ENCODE measurements at regions not wholly inside any gene's neighbourhood (a gene's known extent, or its start where the extent isn't known, plus 50 kb on each side); places are given as distances from the start of the nearest gene placed in this dataset.

- H3K27me3 ChIP-seq (ENCODE audit: control insufficient read depth in 1 of 2, insufficient read depth in 2 of 2, low read length in 2 of 2) = no peaks in the 10 kb centered on the region
- H3K4me1 ChIP-seq (ENCODE audit: control insufficient read depth in 1 of 2, insufficient read depth in 2 of 2, low read length in 2 of 2) = peaks cover 5 to 7% of the 10 kb centered on the region in 2 donors
- no peaks in the 10 kb centered on the region for H3K36me3 ChIP-seq (ENCODE audit: control insufficient read depth in 1 of 2, insufficient read depth in 2 of 2, low read length in 2 of 2)
- no peaks in the 10 kb centered on the region for H3K9me3 ChIP-seq (ENCODE audit: control insufficient read depth in 1 of 2, low read length in 2 of 2)
- no peak overlapping the region for H3K4me3 ChIP-seq (ENCODE audit: low read depth in 1 of 2, low read length in 2 of 2)
- H3K27ac ChIP-seq (ENCODE audit: low read depth, low read length) = no peak overlapping the region
- H3K9ac ChIP-seq (ENCODE audit: low read depth in 1 of 2, low read length in 2 of 2) = no peak overlapping the region
These were observed 235.7 kb downstream of the PTH2R start for GRCh38 chr2:208642125-208642779.

DNA sequence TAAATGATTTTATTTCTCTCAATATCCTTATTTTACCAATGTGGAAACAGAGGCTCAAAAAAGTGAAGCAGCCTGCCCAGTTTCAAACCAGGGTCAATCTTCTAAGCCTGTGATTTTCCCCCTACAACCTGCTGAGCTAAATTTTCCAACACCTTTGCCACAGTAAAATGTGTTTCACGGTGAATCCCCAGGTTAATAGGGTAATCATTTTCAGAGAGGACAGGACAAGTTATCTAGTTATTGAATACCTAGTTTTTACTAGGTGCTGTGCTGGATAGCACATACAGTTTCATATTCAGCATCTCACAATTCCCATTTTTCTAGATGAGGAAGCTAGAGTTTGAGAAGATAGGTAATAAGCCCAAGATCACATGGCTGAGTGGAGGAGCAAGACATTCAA is 236.6 kb downstream of the PTH2R start:
- H3K9me3 ChIP-seq (ENCODE audit: control insufficient read depth in 1 of 2, low read length in 2 of 2) = no peaks in the 10 kb centered on the region
- no peak overlapping the region for H3K4me3 ChIP-seq (ENCODE audit: low read depth in 1 of 2, low read length in 2 of 2)
- H3K4me1 ChIP-seq (ENCODE audit: control insufficient read depth in 1 of 2, insufficient read depth in 2 of 2, low read length in 2 of 2) = peaks cover 3 to 8% of the 10 kb centered on the region in 2 donors
- H3K9ac ChIP-seq (ENCODE audit: low read depth in 1 of 2, low read length in 2 of 2) = no peak overlapping the region
- H3K27me3 ChIP-seq (ENCODE audit: control insufficient read depth in 1 of 2, insufficient read depth in 2 of 2, low read length in 2 of 2) = no peaks in the 10 kb centered on the region
- no peaks in the 10 kb centered on the region for H3K36me3 ChIP-seq (ENCODE audit: control insufficient read depth in 1 of 2, insufficient read depth in 2 of 2, low read length in 2 of 2)
- no peak overlapping the region for H3K27ac ChIP-seq (ENCODE audit: low read depth, low read length)

DNA sequence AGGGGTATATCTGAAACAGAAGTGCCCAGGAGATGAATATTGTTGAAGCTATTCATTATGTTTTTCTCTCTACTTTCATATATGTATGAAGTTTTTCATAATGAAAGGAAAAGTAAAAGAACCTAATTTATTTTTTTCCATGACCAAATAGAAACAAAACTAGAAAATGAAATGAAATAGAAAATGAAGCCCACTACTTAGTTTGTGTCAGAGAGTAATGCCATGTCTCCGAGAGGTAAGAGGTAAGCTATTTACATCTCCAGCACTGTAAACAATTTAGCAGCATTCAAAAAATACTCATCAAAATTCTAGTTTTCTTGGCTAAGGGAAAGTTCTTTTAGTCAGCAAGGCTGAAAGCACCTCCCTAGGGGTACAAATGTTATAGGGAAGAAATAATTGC is 238.6 kb downstream of the PTH2R start:
- no peak overlapping the region for H3K27ac ChIP-seq (ENCODE audit: low read depth, low read length)
- no peaks in the 10 kb centered on the region for H3K36me3 ChIP-seq (ENCODE audit: control insufficient read depth in 1 of 2, insufficient read depth in 2 of 2, low read length in 2 of 2)
- H3K4me1 ChIP-seq (ENCODE audit: control insufficient read depth in 1 of 2, insufficient read depth in 2 of 2, low read length in 2 of 2) = peaks cover 3 to 6% of the 10 kb centered on the region in 2 donors
- no peak overlapping the region for H3K9ac ChIP-seq (ENCODE audit: low read depth in 1 of 2, low read length in 2 of 2)
- H3K27me3 ChIP-seq (ENCODE audit: control insufficient read depth in 1 of 2, insufficient read depth in 2 of 2, low read length in 2 of 2) = no peaks in the 10 kb centered on the region
- no peaks in the 10 kb centered on the region for H3K9me3 ChIP-seq (ENCODE audit: control insufficient read depth in 1 of 2, low read length in 2 of 2)
- H3K4me3 ChIP-seq (ENCODE audit: low read depth in 1 of 2, low read length in 2 of 2) = no peak overlapping the region

DNA sequence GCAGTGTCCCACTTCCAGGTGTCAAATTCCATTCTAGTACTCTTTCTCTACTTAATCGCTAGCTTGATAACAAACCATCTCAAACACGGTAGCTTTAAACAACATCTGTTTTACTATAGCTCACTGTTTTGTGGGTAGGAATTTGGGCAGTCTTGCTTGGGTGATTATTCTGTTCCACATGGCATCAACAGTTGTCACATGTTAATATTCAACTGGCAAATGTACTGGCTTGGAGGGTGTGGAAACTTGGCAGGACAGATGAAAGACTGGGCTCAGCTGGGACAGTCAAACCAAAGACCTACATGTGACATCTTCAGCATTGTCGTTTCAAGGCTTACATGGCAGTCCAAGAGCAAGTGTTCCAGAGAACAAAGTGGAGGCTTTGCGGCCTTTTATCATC is 241.8 kb downstream of the PTH2R start:
- Histone ChIP-seq H3K36me3 (ENCODE audit: control insufficient read depth in 1 of 2, insufficient read depth in 2 of 2, low read length in 2 of 2) (no peaks in the 10 kb centered on the region), H3K27ac (ENCODE audit: low read depth, low read length) (no peak overlapping the region), H3K4me1 (ENCODE audit: control insufficient read depth in 1 of 2, insufficient read depth in 2 of 2, low read length in 2 of 2) (peaks cover 3 to 6% of the 10 kb centered on the region in 2 donors), H3K9me3 (ENCODE audit: control insufficient read depth in 1 of 2, low read length in 2 of 2) (no peaks in the 10 kb centered on the region), H3K27me3 (ENCODE audit: control insufficient read depth in 1 of 2, insufficient read depth in 2 of 2, low read length in 2 of 2) (no peaks in the 10 kb centered on the region), H3K9ac (ENCODE audit: low read depth in 1 of 2, low read length in 2 of 2) (no peak overlapping the region), H3K4me3 (ENCODE audit: low read depth in 1 of 2, low read length in 2 of 2) (no peak overlapping the region)

DNA sequence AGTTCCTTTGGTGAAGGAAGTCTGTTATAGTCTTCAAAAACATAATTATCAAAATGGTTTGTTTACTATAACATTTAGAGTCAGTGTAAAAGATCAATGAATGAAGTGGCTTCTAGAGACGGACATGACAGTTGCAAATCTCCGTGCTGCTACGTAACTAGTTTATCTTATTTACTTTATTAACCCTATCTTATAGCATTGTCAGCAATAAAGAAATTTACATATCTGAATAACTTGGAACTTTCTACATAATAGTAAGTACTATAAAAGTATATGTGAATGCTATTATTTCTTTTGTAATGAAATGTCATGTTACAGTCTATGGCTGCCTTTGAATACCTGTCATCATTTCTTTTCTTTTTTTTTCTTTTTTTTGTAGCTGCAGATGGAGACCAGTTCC is 246.8 kb downstream of the PTH2R start:
- H3K4me1 ChIP-seq (ENCODE audit: control insufficient read depth in 1 of 2, insufficient read depth in 2 of 2, low read length in 2 of 2) = peaks cover 1 to 2% of the 10 kb centered on the region in 2 donors
- H3K9ac ChIP-seq (ENCODE audit: low read depth in 1 of 2, low read length in 2 of 2) = no peak overlapping the region
- H3K27ac ChIP-seq (ENCODE audit: low read depth, low read length) = no peak overlapping the region
- no peaks in the 10 kb centered on the region for H3K36me3 ChIP-seq (ENCODE audit: control insufficient read depth in 1 of 2, insufficient read depth in 2 of 2, low read length in 2 of 2)
- H3K4me3 ChIP-seq (ENCODE audit: low read depth in 1 of 2, low read length in 2 of 2) = no peak overlapping the region
- no peaks in the 10 kb centered on the region for H3K27me3 ChIP-seq (ENCODE audit: control insufficient read depth in 1 of 2, insufficient read depth in 2 of 2, low read length in 2 of 2)
- no peaks in the 10 kb centered on the region for H3K9me3 ChIP-seq (ENCODE audit: control insufficient read depth in 1 of 2, low read length in 2 of 2)

DNA sequence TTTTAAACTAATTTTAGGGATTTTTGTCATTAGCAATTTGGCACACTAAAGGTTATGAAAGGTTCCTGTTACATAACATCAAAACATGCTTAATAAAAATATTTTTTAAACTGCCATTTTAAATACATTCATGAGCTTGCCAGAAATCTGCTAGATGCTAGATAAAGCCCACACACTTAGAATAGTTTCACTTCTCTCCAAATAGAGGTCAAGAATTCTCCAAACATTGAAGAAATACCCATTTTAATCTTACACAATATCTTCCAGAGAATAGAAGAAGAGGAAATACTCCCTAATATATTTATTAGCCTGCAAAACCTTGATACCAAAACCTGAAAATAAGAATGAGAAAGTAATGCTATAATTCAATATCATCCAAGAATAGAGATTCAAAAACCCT is 247.5 kb downstream of the PTH2R start:
- Histone ChIP-seq H3K9ac (ENCODE audit: low read depth in 1 of 2, low read length in 2 of 2) (no peak overlapping the region), H3K9me3 (ENCODE audit: control insufficient read depth in 1 of 2, low read length in 2 of 2) (no peaks in the 10 kb centered on the region), H3K4me1 (ENCODE audit: control insufficient read depth in 1 of 2, insufficient read depth in 2 of 2, low read length in 2 of 2) (no peaks in the 10 kb centered on the region), H3K27ac (ENCODE audit: low read depth, low read length) (no peak overlapping the region), H3K4me3 (ENCODE audit: low read depth in 1 of 2, low read length in 2 of 2) (no peak overlapping the region), H3K27me3 (ENCODE audit: control insufficient read depth in 1 of 2, insufficient read depth in 2 of 2, low read length in 2 of 2) (no peaks in the 10 kb centered on the region), H3K36me3 (ENCODE audit: control insufficient read depth in 1 of 2, insufficient read depth in 2 of 2, low read length in 2 of 2) (no peaks in the 10 kb centered on the region)

DNA sequence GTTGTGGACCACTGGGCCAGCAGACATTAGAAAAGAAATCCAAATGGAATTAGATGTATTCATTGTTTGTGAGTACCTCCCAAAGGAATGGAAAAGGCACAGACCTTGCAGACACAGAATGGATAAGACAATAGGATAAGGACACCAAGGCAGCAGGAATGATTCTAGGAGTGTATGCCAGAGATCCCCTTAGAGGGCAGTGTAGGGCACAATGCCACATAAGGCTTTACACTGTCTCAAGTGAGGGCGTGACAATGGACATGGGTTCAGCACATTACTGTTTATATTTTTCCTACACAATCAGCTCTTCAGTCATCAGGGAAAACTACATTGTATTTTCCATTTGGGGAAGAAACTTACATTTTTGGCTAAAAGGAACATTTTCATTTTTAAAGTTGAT is 250.9 kb downstream of the PTH2R start:
- Histone ChIP-seq H3K4me3 (ENCODE audit: low read depth in 1 of 2, low read length in 2 of 2) (no peak overlapping the region), H3K27ac (ENCODE audit: low read depth, low read length) (no peak overlapping the region), H3K9me3 (ENCODE audit: control insufficient read depth in 1 of 2, low read length in 2 of 2) (no peaks in the 10 kb centered on the region), H3K27me3 (ENCODE audit: control insufficient read depth in 1 of 2, insufficient read depth in 2 of 2, low read length in 2 of 2) (no peaks in the 10 kb centered on the region), H3K36me3 (ENCODE audit: control insufficient read depth in 1 of 2, insufficient read depth in 2 of 2, low read length in 2 of 2) (no peaks in the 10 kb centered on the region), H3K9ac (ENCODE audit: low read depth in 1 of 2, low read length in 2 of 2) (no peak overlapping the region), H3K4me1 (ENCODE audit: control insufficient read depth in 1 of 2, insufficient read depth in 2 of 2, low read length in 2 of 2) (no peaks in the 10 kb centered on the region)

GRCh38 chr2:208669394-208669793 is 262.8 kb downstream of the PTH2R start:
- Histone ChIP-seq H3K27me3 (ENCODE audit: control insufficient read depth in 1 of 2, insufficient read depth in 2 of 2, low read length in 2 of 2) (no peaks in the 10 kb centered on the region), H3K4me1 (ENCODE audit: control insufficient read depth in 1 of 2, insufficient read depth in 2 of 2, low read length in 2 of 2) (no peaks in the 10 kb centered on the region), H3K4me3 (ENCODE audit: low read depth in 1 of 2, low read length in 2 of 2) (no peak overlapping the region), H3K27ac (ENCODE audit: low read depth, low read length) (no peak overlapping the region), H3K9me3 (ENCODE audit: control insufficient read depth in 1 of 2, low read length in 2 of 2) (no peaks in the 10 kb centered on the region), H3K36me3 (ENCODE audit: control insufficient read depth in 1 of 2, insufficient read depth in 2 of 2, low read length in 2 of 2) (no peaks in the 10 kb centered on the region), H3K9ac (ENCODE audit: low read depth in 1 of 2, low read length in 2 of 2) (no peak overlapping the region)

DNA sequence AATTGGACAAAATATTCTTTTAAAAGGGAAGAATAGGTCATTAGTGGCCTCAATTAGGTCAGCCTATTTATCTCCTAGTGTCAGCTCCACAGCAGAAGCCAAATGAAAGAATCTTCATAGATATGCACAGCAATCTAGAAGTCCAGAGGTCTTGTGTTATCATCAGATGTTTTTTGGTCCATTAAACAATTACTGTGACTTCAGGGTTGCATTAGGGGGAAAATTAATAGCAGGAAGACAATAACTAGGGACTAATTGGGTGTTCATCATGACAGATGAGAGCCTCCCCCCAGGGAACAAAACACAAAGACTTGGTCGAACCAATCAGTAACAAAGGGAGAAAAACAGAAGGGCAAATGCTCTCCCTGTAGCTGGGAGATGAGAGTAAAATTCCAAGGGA is 264.7 kb downstream of the PTH2R start:
- no peak overlapping the region for H3K9ac ChIP-seq (ENCODE audit: low read depth in 1 of 2, low read length in 2 of 2)
- H3K9me3 ChIP-seq (ENCODE audit: control insufficient read depth in 1 of 2, low read length in 2 of 2) = no peaks in the 10 kb centered on the region
- no peak overlapping the region for H3K4me3 ChIP-seq (ENCODE audit: low read depth in 1 of 2, low read length in 2 of 2)
- H3K27me3 ChIP-seq (ENCODE audit: control insufficient read depth in 1 of 2, insufficient read depth in 2 of 2, low read length in 2 of 2) = no peaks in the 10 kb centered on the region
- no peaks in the 10 kb centered on the region for H3K4me1 ChIP-seq (ENCODE audit: control insufficient read depth in 1 of 2, insufficient read depth in 2 of 2, low read length in 2 of 2)
- H3K36me3 ChIP-seq (ENCODE audit: control insufficient read depth in 1 of 2, insufficient read depth in 2 of 2, low read length in 2 of 2) = no peaks in the 10 kb centered on the region
- no peak overlapping the region for H3K27ac ChIP-seq (ENCODE audit: low read depth, low read length)

GRCh38 chr2:208671886-208672680 is 265.5 kb downstream of the PTH2R start:
- H3K4me1 ChIP-seq (ENCODE audit: control insufficient read depth in 1 of 2, insufficient read depth in 2 of 2, low read length in 2 of 2) = no peaks in the 10 kb centered on the region
- H3K27me3 ChIP-seq (ENCODE audit: control insufficient read depth in 1 of 2, insufficient read depth in 2 of 2, low read length in 2 of 2) = no peaks in the 10 kb centered on the region
- H3K4me3 ChIP-seq (ENCODE audit: low read depth in 1 of 2, low read length in 2 of 2) = no peak overlapping the region
- H3K9me3 ChIP-seq (ENCODE audit: control insufficient read depth in 1 of 2, low read length in 2 of 2) = no peaks in the 10 kb centered on the region
- H3K36me3 ChIP-seq (ENCODE audit: control insufficient read depth in 1 of 2, insufficient read depth in 2 of 2, low read length in 2 of 2) = no peaks in the 10 kb centered on the region
- no peak overlapping the region for H3K27ac ChIP-seq (ENCODE audit: low read depth, low read length)
- no peak overlapping the region for H3K9ac ChIP-seq (ENCODE audit: low read depth in 1 of 2, low read length in 2 of 2)
